MM.1S (cell line): ENCODE measurements at regions not wholly inside any gene's neighbourhood (a gene's known extent, or its start where the extent isn't known, plus 50 kb on each side); places are given as distances from the start of the nearest gene placed in this dataset.

Experiments
- DNase-seq: peaks from one replicate; pipeline ENCODE4 v3.0.0-alpha.2; 2015
- H2AFZ ChIP-seq: fragments of 300-600 bp; sonication (generic); 2 replicates; pipeline ENCODE4 v1.6.0; 2016; ENCODE audit warnings: antibody characterized with exemption, low read length
- H3F3A ChIP-seq: fragments of 300-600 bp; sonication (generic); 2 replicates; pipeline ENCODE4 v1.6.1; 2016; ENCODE audit warnings: mild to moderate bottlenecking, antibody characterized with exemption, low read length, moderate library complexity, mixed read lengths; ENCODE audit not compliant: insufficient read depth
- H3K27ac ChIP-seq: fragments of 300-600 bp; sonication (generic); 2 replicates; pipeline ENCODE4 v1.5.1; 2016; ENCODE audit warnings: mild to moderate bottlenecking, low read length
- H3K27me3 ChIP-seq: fragments of 300-600 bp; sonication (generic); replicated peaks from 2 replicates; pipeline ENCODE4 v1.6.0; 2016; ENCODE audit warnings: low read length; ENCODE audit not compliant: insufficient read depth
- H3K36me3 ChIP-seq: fragments of 300-600 bp; sonication (generic); replicated peaks from 2 replicates; pipeline ENCODE4 v1.6.1; 2016; ENCODE audit warnings: mild to moderate bottlenecking, low read length, mixed read lengths; ENCODE audit not compliant: insufficient read depth
- H3K4me1 ChIP-seq: fragments of 300-600 bp; sonication (generic); 2 replicates; pipeline ENCODE4 v1.6.1; 2016; ENCODE audit warnings: low read length, mixed read lengths
- H3K4me2 ChIP-seq: fragments of 300-600 bp; sonication (generic); 2 replicates; pipeline ENCODE4 v1.6.0; 2016; ENCODE audit warnings: low read depth, low read length
- H3K4me3 ChIP-seq: fragments of 300-600 bp; sonication (generic); 2 replicates; pipeline ENCODE4 v1.5.1; 2016; ENCODE audit warnings: low read length, mixed read lengths
- H3K79me2 ChIP-seq: fragments of 300-600 bp; sonication (generic); 2 replicates; pipeline ENCODE4 v1.6.1; 2016; ENCODE audit warnings: mixed run types, low read length, mixed read lengths
- H3K9ac ChIP-seq: fragments of 300-600 bp; sonication (generic); 2 replicates; pipeline ENCODE4 v1.6.1; 2016; ENCODE audit warnings: low read length, mixed read lengths
- H3K9me2 ChIP-seq: fragments of 300-600 bp; sonication (generic); replicated peaks from 2 replicates; pipeline ENCODE4 v1.6.1; 2016; ENCODE audit warnings: mild to moderate bottlenecking, low read length, mixed read lengths; ENCODE audit not compliant: insufficient read depth
- H3K9me3 ChIP-seq: fragments of 300-600 bp; sonication (generic); replicated peaks from 2 replicates; pipeline ENCODE4 v1.6.1; 2016; ENCODE audit warnings: mild to moderate bottlenecking, low read length, mixed read lengths; ENCODE audit not compliant: insufficient read depth
- H4K20me1 ChIP-seq: fragments of 300-600 bp; sonication (generic); 2 replicates; pipeline ENCODE4 v1.6.1; 2016; ENCODE audit warnings: mild to moderate bottlenecking, low read length, moderate library complexity, mixed read lengths; ENCODE audit not compliant: insufficient read depth
- EZH2 ChIP-seq: fragments of 300-600 bp; sonication (generic); optimal IDR thresholded peaks from 2 replicates; pipeline ENCODE3; 2017; ENCODE audit warnings: low read depth, mild to moderate bottlenecking, antibody characterized with exemption, low read length, mixed read lengths
- EZH2phosphoT487 ChIP-seq: fragments of 300-600 bp; sonication (generic); IDR thresholded peaks from 2 replicates; pipeline ENCODE4 v1.6.1; 2018; ENCODE audit warnings: antibody characterized with exemption, low read length
- TF ChIP-seq, protein P1 (sequence below): fragments of 300-600 bp; sonication (generic); IDR thresholded peaks from 2 replicates; pipeline ENCODE4 v1.5.1; 2016; ENCODE audit warnings: antibody characterized with exemption, low read length, mixed read lengths

- no peaks in the 10 kb centered on the region for H3K9me2 ChIP-seq
- H4K20me1 ChIP-seq = no peaks in the 10 kb centered on the region
- no peak overlapping the region for H2AFZ ChIP-seq
- H3K79me2 ChIP-seq = no peaks in the 10 kb centered on the region
- H3K4me1 ChIP-seq = no peaks in the 10 kb centered on the region
- no peaks in the 10 kb centered on the region for H3K27me3 ChIP-seq
- TF ChIP-seq, protein P1, sequence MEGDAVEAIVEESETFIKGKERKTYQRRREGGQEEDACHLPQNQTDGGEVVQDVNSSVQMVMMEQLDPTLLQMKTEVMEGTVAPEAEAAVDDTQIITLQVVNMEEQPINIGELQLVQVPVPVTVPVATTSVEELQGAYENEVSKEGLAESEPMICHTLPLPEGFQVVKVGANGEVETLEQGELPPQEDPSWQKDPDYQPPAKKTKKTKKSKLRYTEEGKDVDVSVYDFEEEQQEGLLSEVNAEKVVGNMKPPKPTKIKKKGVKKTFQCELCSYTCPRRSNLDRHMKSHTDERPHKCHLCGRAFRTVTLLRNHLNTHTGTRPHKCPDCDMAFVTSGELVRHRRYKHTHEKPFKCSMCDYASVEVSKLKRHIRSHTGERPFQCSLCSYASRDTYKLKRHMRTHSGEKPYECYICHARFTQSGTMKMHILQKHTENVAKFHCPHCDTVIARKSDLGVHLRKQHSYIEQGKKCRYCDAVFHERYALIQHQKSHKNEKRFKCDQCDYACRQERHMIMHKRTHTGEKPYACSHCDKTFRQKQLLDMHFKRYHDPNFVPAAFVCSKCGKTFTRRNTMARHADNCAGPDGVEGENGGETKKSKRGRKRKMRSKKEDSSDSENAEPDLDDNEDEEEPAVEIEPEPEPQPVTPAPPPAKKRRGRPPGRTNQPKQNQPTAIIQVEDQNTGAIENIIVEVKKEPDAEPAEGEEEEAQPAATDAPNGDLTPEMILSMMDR = peak; percentile 18
- no peak for TF ChIP-seq EZH2
- no peak for TF ChIP-seq EZH2phosphoT487
- H3K27ac ChIP-seq = no peak overlapping the region
- H3K9ac ChIP-seq = no peak overlapping the region
- no peaks in the 10 kb centered on the region for H3K9me3 ChIP-seq
- no peak overlapping the region for H3K4me2 ChIP-seq
- no peak for DNase-seq
- H3K36me3 ChIP-seq = no peaks in the 10 kb centered on the region
- no peaks in the 10 kb centered on the region for H3F3A ChIP-seq
- no peak overlapping the region for H3K4me3 ChIP-seq
Observed at GRCh38 chr5:168020542-168021294, 270.7 kb upstream of the WWC1 start.

GRCh38 chr5:168022446-168023169 lies 268.8 kb upstream of the WWC1 start:
- Histone ChIP-seq H3K9me3 (no peaks in the 10 kb centered on the region), H3K79me2 (no peaks in the 10 kb centered on the region), H4K20me1 (no peaks in the 10 kb centered on the region), H3K27me3 (no peaks in the 10 kb centered on the region), H3K27ac (no peak overlapping the region), H3K36me3 (no peaks in the 10 kb centered on the region), H3K4me2 (no peak overlapping the region), H2AFZ (no peak overlapping the region), H3K9me2 (no peaks in the 10 kb centered on the region), H3K4me1 (no peaks in the 10 kb centered on the region), H3K4me3 (no peak overlapping the region), H3K9ac (no peak overlapping the region), H3F3A (no peaks in the 10 kb centered on the region)
- TF ChIP-seq EZH2phosphoT487 = no peak
- TF ChIP-seq, protein P1 = no peak
- no peak for TF ChIP-seq EZH2
- DNase-seq = no peak

GRCh38 chr5:168023191-168023590 lies 268.3 kb upstream of the WWC1 start:
- Histone ChIP-seq H3K9me2 (no peaks in the 10 kb centered on the region), H3K27ac (no peak overlapping the region), H3K9ac (no peak overlapping the region), H3K79me2 (no peaks in the 10 kb centered on the region), H3K4me3 (no peak overlapping the region), H3K36me3 (no peaks in the 10 kb centered on the region), H4K20me1 (no peaks in the 10 kb centered on the region), H3K4me2 (no peak overlapping the region), H3K9me3 (no peaks in the 10 kb centered on the region), H2AFZ (no peak overlapping the region), H3K4me1 (no peaks in the 10 kb centered on the region), H3K27me3 (no peaks in the 10 kb centered on the region), H3F3A (no peaks in the 10 kb centered on the region)
- TF ChIP-seq EZH2 (no peak), EZH2phosphoT487 (no peak)
- TF ChIP-seq, protein P1 = no peak
- no peak for DNase-seq
